SK-N-SH (cell line): ENCODE measurements at regions not wholly inside any gene's neighbourhood (a gene's known extent, or its start where the extent isn't known, plus 50 kb on each side); places are given as distances from the start of the nearest gene placed in this dataset.

Source experiments
- CTCF ChIA-PET: fragments of 300-600, 350-600 bp; formaldehyde crosslinking; extraction: SDS; loops from one replicate; lab custom pipeline; 2021; lab: Yijun Ruan, JAX
- POLR2A ChIA-PET: fragments of 350-600 bp; sonication (Branson Sonifier 250); formaldehyde crosslinking; extraction: SDS; loops from one replicate; lab custom pipeline; 2020; ENCODE audit warnings: antibody characterized with exemption, inconsistent platforms; lab: Yijun Ruan, JAX
- DNase-seq: peaks from one replicate; pipeline ENCODE4 v3.0.0; 2012
- H2AFZ ChIP-seq: fragments of 200-600 bp; sonication (generic); 2 replicates; pipeline ENCODE4 v1.8.1; 2016; ENCODE audit warnings: antibody characterized with exemption, mild to moderate bottlenecking, low read depth
- H3F3A ChIP-seq: fragments of 200-600 bp; sonication (generic); replicated peaks from 2 replicates; pipeline ENCODE3; 2016; ENCODE audit warnings: antibody characterized with exemption, mild to moderate bottlenecking; ENCODE audit not compliant: insufficient read depth
- H3K27ac ChIP-seq, 2 experiments: fragments of 200-500 bp in 1 of 2; fragments of 200-600 bp in 1 of 2; sonication (Bioruptor generic) in 1 of 2; sonication (generic), shearing (Covaris generic) in 1 of 2; 2 replicates each; pipeline versions ENCODE4 v1.5.1 to v1.6.1; 2014 to 2016; ENCODE audit warnings: low read depth in 2 of 2, inconsistent platforms in 1 of 2, low read length in 1 of 2, mild to moderate bottlenecking in 1 of 2, mixed read lengths in 1 of 2
- H3K27me3 ChIP-seq: fragments of 200-600 bp; sonication (generic), shearing (Covaris generic); 2 replicates; pipeline ENCODE4 v1.6.1; 2016; ENCODE audit warnings: mixed run types; ENCODE audit not compliant: insufficient read depth
- H3K36me3 ChIP-seq, 2 experiments: fragments of 200-500 bp in 1 of 2; fragments of 200-600 bp in 1 of 2; sonication (Bioruptor generic) in 1 of 2; sonication (generic) in 1 of 2; replicated peaks in 1 of 2; 2 replicates each; pipeline versions ENCODE3 to v1.5.1; 2014 to 2016; ENCODE audit warnings: low read length in 1 of 2, mild to moderate bottlenecking in 1 of 2; ENCODE audit not compliant: insufficient read depth in 2 of 2, control insufficient read depth in 1 of 2
- H3K4me1 ChIP-seq, 2 experiments: fragments of 200-500 bp in 1 of 2; fragments of 200-600 bp in 1 of 2; sonication (Bioruptor generic) in 1 of 2; sonication (generic), shearing (Covaris generic) in 1 of 2; 2 replicates each; pipeline versions ENCODE4 v1.5.1 to v1.6.1; 2014 to 2016; ENCODE audit warnings: low read depth in 1 of 2, low read length in 1 of 2, mixed run types in 1 of 2; ENCODE audit not compliant: insufficient read depth in 2 of 2, control insufficient read depth in 1 of 2
- H3K4me2 ChIP-seq: fragments of 200-600 bp; sonication (generic), shearing (Covaris generic); 2 replicates; pipeline ENCODE4 v1.6.1; 2017; ENCODE audit warnings: mixed run types
- H3K4me3 ChIP-seq, 2 experiments: fragments of 200-500 bp in 1 of 2; fragments of 200-600 bp in 1 of 2; sonication (Bioruptor generic) in 1 of 2; sonication (generic), shearing (Covaris generic) in 1 of 2; 2 replicates each; pipeline versions ENCODE4 v1.5.1 to v1.8.1; 2014 to 2016; ENCODE audit warnings: low read depth in 2 of 2, inconsistent platforms in 1 of 2, low read length in 1 of 2, mild to moderate bottlenecking in 1 of 2, mixed read lengths in 1 of 2, moderate library complexity in 1 of 2
- H3K79me2 ChIP-seq: fragments of 200-600 bp; sonication (generic); 2 replicates; pipeline ENCODE4 v1.8.1; 2017; ENCODE audit warnings: mild to moderate bottlenecking; ENCODE audit not compliant: insufficient read depth
- H3K9ac ChIP-seq: fragments of 200-600 bp; sonication (generic); 2 replicates; pipeline ENCODE4 v1.6.1; 2017; ENCODE audit warnings: mixed run types
- H3K9me2 ChIP-seq: fragments of 200-600 bp; sonication (generic); 2 replicates; pipeline ENCODE4 v1.6.1; 2017; ENCODE audit warnings: mixed run types
- H3K9me3 ChIP-seq: fragments of 200-600 bp; sonication (generic); 2 replicates; pipeline ENCODE4 v1.6.1; 2017; ENCODE audit warnings: mixed run types, mild to moderate bottlenecking, moderate library complexity
- H4K20me1 ChIP-seq: fragments of 200-600 bp; sonication (generic); 2 replicates; pipeline ENCODE4 v1.6.1; 2017; ENCODE audit warnings: mild to moderate bottlenecking, mixed run types; ENCODE audit not compliant: insufficient read depth
- CHD2 ChIP-seq: fragments of 150-350 bp; IDR thresholded peaks from 2 replicates; pipeline ENCODE4 v1.6.1; 2018; ENCODE audit warnings: low read length; ENCODE audit not compliant: partially characterized antibody
- FOSL2 ChIP-seq: IDR thresholded peaks from 2 replicates; pipeline ENCODE4 v1.4.0; 2012; ENCODE audit warnings: low read depth, mild to moderate bottlenecking, moderate library complexity, borderline replicate concordance
- GATA2 ChIP-seq: sonication (generic); formaldehyde crosslinking; IDR thresholded peaks from 2 replicates; pipeline ENCODE4 v1.5.0; 2020; ENCODE audit warnings: mild to moderate bottlenecking, missing genetic modification reagents
- JUND ChIP-seq: IDR thresholded peaks from 2 replicates; pipeline ENCODE4 v1.4.0; 2012
- MEF2A ChIP-seq: IDR thresholded peaks from 2 replicates; pipeline ENCODE4 v1.4.0; 2012; ENCODE audit warnings: low read depth, borderline replicate concordance
- NFIC ChIP-seq: IDR thresholded peaks from 2 replicates; pipeline ENCODE4 v1.4.0; 2012; ENCODE audit warnings: borderline replicate concordance
- NRF1 ChIP-seq: IDR thresholded peaks from 2 replicates; pipeline ENCODE4 v1.6.1; 2012; ENCODE audit warnings: low read depth, mild to moderate bottlenecking, low read length
- RAD21 ChIP-seq: IDR thresholded peaks from 2 replicates; pipeline ENCODE4 v1.6.1; 2012; ENCODE audit warnings: mild to moderate bottlenecking, low read length
- RCOR1 ChIP-seq: fragments of 150-350 bp; IDR thresholded peaks from 2 replicates; pipeline ENCODE4 v1.6.1; 2017; ENCODE audit warnings: antibody characterized with exemption, low read length
- RXRA ChIP-seq: IDR thresholded peaks from 2 replicates; pipeline ENCODE4 v1.4.0; 2012; ENCODE audit warnings: low read depth, mild to moderate bottlenecking, borderline replicate concordance
- TAF1 ChIP-seq: IDR thresholded peaks from 2 replicates; pipeline ENCODE4 v1.6.1; 2012; ENCODE audit warnings: low read depth, mild to moderate bottlenecking, low read length, moderate library complexity, borderline replicate concordance
- WGBS: methylation state at CpG from one replicate; pipeline ENCODE4 v1.1.6; 2017; ENCODE audit warnings: low lambda C conversion rate; 5-methylcytosine and 5-hydroxymethylcytosine counted together
- TF ChIP-seq, protein P1 (sequence below): fragments of 150-350 bp; IDR thresholded peaks from 2 replicates; pipeline ENCODE4 v1.6.1; 2016; ENCODE audit warnings: mild to moderate bottlenecking, low read depth, low read length
- TF ChIP-seq, protein P2 (sequence below): IDR thresholded peaks from 2 replicates; pipeline ENCODE4 v1.4.0; 2012; ENCODE audit warnings: low read depth, borderline replicate concordance
- TF ChIP-seq, protein P3 (sequence below): IDR thresholded peaks from 2 replicates; pipeline ENCODE4; 2012
- TF ChIP-seq, protein P4 (sequence below): IDR thresholded peaks from 2 replicates; pipeline ENCODE4 v1.4.0; 2012; ENCODE audit warnings: low read depth
- TF ChIP-seq, protein P5 (sequence below): fragments of 150-350 bp; IDR thresholded peaks from 2 replicates; pipeline ENCODE4 v1.6.1; 2017; ENCODE audit warnings: antibody characterized with exemption, low read length, low read depth, borderline replicate concordance

DNA sequence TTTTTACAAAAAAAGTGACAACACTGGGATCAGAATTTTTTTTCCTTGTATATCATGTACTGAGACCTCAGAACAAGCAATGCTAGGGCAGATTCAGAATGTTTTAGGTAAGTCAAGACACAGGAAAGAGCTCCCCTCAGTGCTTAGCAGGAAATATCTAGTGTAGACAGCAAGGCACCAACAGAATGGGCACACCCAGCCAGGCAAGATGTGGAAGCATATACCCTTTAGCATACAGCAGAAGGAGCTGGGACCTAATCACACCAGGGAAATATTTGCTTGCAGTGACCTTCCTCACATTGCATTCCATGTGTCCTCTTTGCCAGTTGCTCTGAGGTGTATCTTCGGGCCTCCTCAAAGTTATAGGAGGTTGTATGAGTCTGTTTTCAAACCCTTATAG lies 497.6 kb upstream of the LRRN3 start (continued):
- TF ChIP-seq, protein P1, sequence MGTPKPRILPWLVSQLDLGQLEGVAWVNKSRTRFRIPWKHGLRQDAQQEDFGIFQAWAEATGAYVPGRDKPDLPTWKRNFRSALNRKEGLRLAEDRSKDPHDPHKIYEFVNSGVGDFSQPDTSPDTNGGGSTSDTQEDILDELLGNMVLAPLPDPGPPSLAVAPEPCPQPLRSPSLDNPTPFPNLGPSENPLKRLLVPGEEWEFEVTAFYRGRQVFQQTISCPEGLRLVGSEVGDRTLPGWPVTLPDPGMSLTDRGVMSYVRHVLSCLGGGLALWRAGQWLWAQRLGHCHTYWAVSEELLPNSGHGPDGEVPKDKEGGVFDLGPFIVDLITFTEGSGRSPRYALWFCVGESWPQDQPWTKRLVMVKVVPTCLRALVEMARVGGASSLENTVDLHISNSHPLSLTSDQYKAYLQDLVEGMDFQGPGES, result no peak
- TF ChIP-seq RXRA (no peak), FOSL2 (no peak), JUND (no peak)

DNA sequence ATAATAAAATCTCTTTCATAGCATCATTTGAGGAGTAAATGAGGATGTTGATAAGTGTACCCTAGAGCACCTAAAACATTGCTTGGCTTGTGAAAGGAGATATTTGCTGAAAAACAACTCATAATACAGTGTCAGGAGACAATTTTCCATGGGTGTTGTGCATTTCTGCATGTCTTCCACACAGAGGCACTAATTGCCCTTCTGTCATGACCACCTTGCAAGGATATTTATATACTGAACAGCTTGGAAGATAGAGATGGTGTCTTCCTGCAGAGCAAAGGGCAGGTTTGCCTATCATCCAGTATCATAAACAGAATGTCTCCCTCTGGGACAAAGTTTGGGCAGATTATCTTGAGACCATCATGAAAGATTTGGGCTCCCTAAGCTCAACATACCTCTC lies 495.2 kb upstream of the LRRN3 start:
- Histone ChIP-seq H3K9ac (no peak overlapping the region), H3K9me2 (no peaks in the 10 kb centered on the region), H3K27ac (no peak overlapping the region), H3F3A (no peaks in the 10 kb centered on the region), H2AFZ (no peak overlapping the region), H3K36me3 (no peaks in the 10 kb centered on the region), H4K20me1 (no peaks in the 10 kb centered on the region), H3K4me1 (no peaks in the 10 kb centered on the region; a peak in 1 of 4 replicates), H3K4me2 (no peak overlapping the region), H3K79me2 (no peaks in the 10 kb centered on the region), H3K9me3 (no peaks in the 10 kb centered on the region), H3K4me3 (no peak overlapping the region), H3K27me3 (no peaks in the 10 kb centered on the region)
- CTCF ChIA-PET, result interaction anchor here (1.0 kb wide), 2 partner anchors 9 to 246 kb away, joined by 3 read pairs; no protein-coding TSS in a partner anchor
- TF ChIP-seq, protein P2, sequence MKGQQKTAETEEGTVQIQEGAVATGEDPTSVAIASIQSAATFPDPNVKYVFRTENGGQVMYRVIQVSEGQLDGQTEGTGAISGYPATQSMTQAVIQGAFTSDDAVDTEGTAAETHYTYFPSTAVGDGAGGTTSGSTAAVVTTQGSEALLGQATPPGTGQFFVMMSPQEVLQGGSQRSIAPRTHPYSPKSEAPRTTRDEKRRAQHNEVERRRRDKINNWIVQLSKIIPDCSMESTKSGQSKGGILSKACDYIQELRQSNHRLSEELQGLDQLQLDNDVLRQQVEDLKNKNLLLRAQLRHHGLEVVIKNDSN, result no peak
- TF ChIP-seq RAD21, result peak; percentile 46
- POLR2A ChIA-PET, result no interaction called here
- DNase-seq, result no peak

DNA sequence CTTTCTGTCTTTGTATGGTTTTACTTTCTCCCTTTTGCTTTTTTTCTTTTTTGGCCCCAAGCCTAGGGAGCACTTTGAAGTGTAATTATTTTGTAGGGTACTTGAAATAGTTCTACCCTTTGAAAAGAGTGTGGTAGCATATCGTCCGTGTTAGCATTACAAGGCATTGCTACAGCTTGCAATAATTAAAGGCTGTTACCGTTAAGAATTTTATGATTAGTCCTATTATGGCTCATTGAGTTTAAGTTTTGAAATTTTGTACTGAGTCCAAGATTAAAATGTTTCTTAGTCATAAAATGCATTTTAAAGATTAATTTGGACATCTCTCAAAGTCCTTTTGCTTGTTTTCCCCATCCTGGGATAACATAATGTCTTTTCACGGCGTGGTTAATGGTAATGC lies 490.0 kb upstream of the LRRN3 start:
- Histone ChIP-seq H3K4me2 (no peak overlapping the region), H3K79me2 (no peaks in the 10 kb centered on the region), H4K20me1 (no peaks in the 10 kb centered on the region), H3K36me3 (no peaks in the 10 kb centered on the region), H3K9me2 (no peaks in the 10 kb centered on the region), H3K27me3 (no peaks in the 10 kb centered on the region), H3K4me1 (peaks cover 0 to 2% of the 10 kb centered on the region in 2 experiments; a peak in 1 of 4 replicates), H3F3A (no peaks in the 10 kb centered on the region), H2AFZ (no peak overlapping the region), H3K9ac (no peak overlapping the region), H3K4me3 (no peak overlapping the region), H3K27ac (no peak overlapping the region), H3K9me3 (no peaks in the 10 kb centered on the region)
- POLR2A ChIA-PET, result no interaction called here
- no peak for DNase-seq
- TF ChIP-seq, protein P3, sequence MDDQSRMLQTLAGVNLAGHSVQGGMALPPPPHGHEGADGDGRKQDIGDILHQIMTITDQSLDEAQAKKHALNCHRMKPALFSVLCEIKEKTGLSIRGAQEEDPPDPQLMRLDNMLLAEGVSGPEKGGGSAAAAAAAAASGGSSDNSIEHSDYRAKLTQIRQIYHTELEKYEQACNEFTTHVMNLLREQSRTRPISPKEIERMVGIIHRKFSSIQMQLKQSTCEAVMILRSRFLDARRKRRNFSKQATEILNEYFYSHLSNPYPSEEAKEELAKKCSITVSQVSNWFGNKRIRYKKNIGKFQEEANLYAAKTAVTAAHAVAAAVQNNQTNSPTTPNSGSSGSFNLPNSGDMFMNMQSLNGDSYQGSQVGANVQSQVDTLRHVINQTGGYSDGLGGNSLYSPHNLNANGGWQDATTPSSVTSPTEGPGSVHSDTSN, result no peak
- TF ChIP-seq MEF2A (no peak), GATA2 (no peak), TAF1 (no peak), JUND (no peak), RAD21 (no peak), RCOR1 (no peak), NRF1 (no peak), CHD2 (no peak), FOSL2 (no peak), RXRA (no peak), NFIC (no peak)
- TF ChIP-seq, protein P4, sequence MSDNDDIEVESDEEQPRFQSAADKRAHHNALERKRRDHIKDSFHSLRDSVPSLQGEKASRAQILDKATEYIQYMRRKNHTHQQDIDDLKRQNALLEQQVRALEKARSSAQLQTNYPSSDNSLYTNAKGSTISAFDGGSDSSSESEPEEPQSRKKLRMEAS, result no peak
- TF ChIP-seq, protein P5, sequence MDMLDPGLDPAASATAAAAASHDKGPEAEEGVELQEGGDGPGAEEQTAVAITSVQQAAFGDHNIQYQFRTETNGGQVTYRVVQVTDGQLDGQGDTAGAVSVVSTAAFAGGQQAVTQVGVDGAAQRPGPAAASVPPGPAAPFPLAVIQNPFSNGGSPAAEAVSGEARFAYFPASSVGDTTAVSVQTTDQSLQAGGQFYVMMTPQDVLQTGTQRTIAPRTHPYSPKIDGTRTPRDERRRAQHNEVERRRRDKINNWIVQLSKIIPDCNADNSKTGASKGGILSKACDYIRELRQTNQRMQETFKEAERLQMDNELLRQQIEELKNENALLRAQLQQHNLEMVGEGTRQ, result no peak
- CTCF ChIA-PET, result interaction anchor here (0.7 kb wide), 1 partner anchor 756 kb away, joined by 3 read pairs; no protein-coding TSS in a partner anchor
- WGBS, result 68% methylated on average over 5 of the region's 5 CpGs
